H1 (cell line): ENCODE measurements at regions not wholly inside any gene's neighbourhood (a gene's known extent, or its start where the extent isn't known, plus 50 kb on each side); places are given as distances from the start of the nearest gene placed in this dataset.

Source experiments
- CTCF ChIA-PET: fragments of 300-600 bp; sonication (Branson Sonifier 250); formaldehyde crosslinking; loops from one replicate; lab custom pipeline; 2021; ENCODE audit not compliant: partially characterized antibody; lab: Charles Lee
- POLR2A ChIA-PET: fragments of 300-600 bp; sonication (Branson Sonifier 250); formaldehyde crosslinking; loops from one replicate; lab custom pipeline; 2021; ENCODE audit warnings: inconsistent platforms; ENCODE audit not compliant: partially characterized antibody; lab: Charles Lee
- DNase-seq, 2 experiments: peaks; one replicate each; pipeline versions ENCODE4 v3.0.0 to v3.0.0-alpha.2; 2010 to 2022; ENCODE audit warnings: low spot score in 2 of 2, low read depth in 1 of 2, mixed read lengths in 1 of 2
- FAIRE-seq: peaks from 2 replicates; lab custom pipeline; 2011; peaks lifted over from hg19 to GRCh38; lab: Jason Lieb, UNC
- H2AFZ ChIP-seq: 2 replicates; pipeline ENCODE4 v1.8.1; 2012; ENCODE audit warnings: low read length, inconsistent platforms
- H2AK5ac ChIP-seq: 2 replicates; pipeline ENCODE4 v1.6.1; 2013; ENCODE audit warnings: low read depth, low read length
- H2BK120ac ChIP-seq: replicated peaks from 2 replicates; pipeline ENCODE3; 2013; ENCODE audit warnings: low read depth, low read length, inconsistent platforms
- H2BK12ac ChIP-seq: 2 replicates; pipeline ENCODE4 v1.6.1; 2013; ENCODE audit warnings: low read depth, low read length
- H2BK15ac ChIP-seq: 2 replicates; pipeline ENCODE4 v1.6.1; 2013; ENCODE audit warnings: low read length
- H2BK20ac ChIP-seq: 2 replicates; pipeline ENCODE4 v1.6.1; 2013; ENCODE audit warnings: low read length
- H2BK5ac ChIP-seq: 2 replicates; pipeline ENCODE4 v1.6.1; 2013; ENCODE audit warnings: low read depth, low read length
- H3K14ac ChIP-seq: 2 replicates; pipeline ENCODE4 v1.6.1; 2013; ENCODE audit warnings: inconsistent platforms; ENCODE audit not compliant: insufficient read length
- H3K18ac ChIP-seq: 2 replicates; pipeline ENCODE4 v1.6.1; 2013; ENCODE audit warnings: low read length; ENCODE audit errors: extremely low read depth
- H3K23ac ChIP-seq: 2 replicates; pipeline ENCODE4 v1.6.1; 2013; ENCODE audit warnings: inconsistent platforms; ENCODE audit not compliant: insufficient read length
- H3K23me2 ChIP-seq: 2 replicates; pipeline ENCODE4 v1.6.1; 2013; ENCODE audit warnings: low read depth, low read length
- H3K27ac ChIP-seq: 2 replicates; pipeline ENCODE4 v1.6.1; 2011; ENCODE audit warnings: low read depth, low read length, inconsistent platforms
- H3K27me3 ChIP-seq, 4 experiments: replicated peaks in 1 of 4; 1 replicate in 1 of 4; 2 replicates in 3 of 4; pipeline versions ENCODE4 v1.6.1 to v1.8.1; 2011 to 2013; ENCODE audit warnings: low read length in 3 of 4, mild to moderate bottlenecking in 3 of 4, inconsistent platforms in 2 of 4, mixed read lengths in 2 of 4, moderate library complexity in 1 of 4; ENCODE audit not compliant: control insufficient read depth in 3 of 4, insufficient read depth in 3 of 4; ENCODE audit errors: extremely low read depth in 1 of 4
- H3K36me3 ChIP-seq, 4 experiments: 2 replicates each; pipeline versions ENCODE4 v1.6.1 to v1.8.1; 2011 to 2013; ENCODE audit warnings: mild to moderate bottlenecking in 4 of 4, low read length in 3 of 4, moderate library complexity in 2 of 4, control low read depth in 1 of 4, inconsistent platforms in 1 of 4; ENCODE audit not compliant: insufficient read depth in 4 of 4, control insufficient read depth in 2 of 4
- H3K4ac ChIP-seq: replicated peaks from 2 replicates; pipeline ENCODE3; 2013; ENCODE audit warnings: low read length, low read depth, mixed read lengths, inconsistent platforms; ENCODE audit not compliant: insufficient read length
- H3K4me1 ChIP-seq, 4 experiments: replicated peaks in 1 of 4; 1 replicate in 1 of 4; 2 replicates in 3 of 4; pipeline versions ENCODE4 v1.6.1 to v1.8.1; 2011 to 2013; ENCODE audit warnings: low read length in 3 of 4, inconsistent platforms in 2 of 4, mixed read lengths in 1 of 4; ENCODE audit not compliant: insufficient read depth in 4 of 4, control insufficient read depth in 3 of 4
- H3K4me2 ChIP-seq, 2 experiments: 2 replicates each; pipeline versions ENCODE4 v1.6.1 to v1.8.1; 2011 to 2013; ENCODE audit warnings: low read depth in 2 of 2, low read length in 2 of 2, control low read depth in 1 of 2, inconsistent platforms in 1 of 2, mild to moderate bottlenecking in 1 of 2; ENCODE audit not compliant: insufficient read depth in 1 of 2
- H3K4me3 ChIP-seq, 4 experiments: fragments of 200-600, 300-600 bp in 1 of 4; sonication (generic), shearing (Covaris generic), sonication (Bioruptor Twin) in 1 of 4; 2 replicates each; pipeline versions ENCODE4 v1.5.1 to v1.8.1; 2011 to 2016; ENCODE audit warnings: low read length in 4 of 4, low read depth in 3 of 4, control low read depth in 2 of 4, inconsistent platforms in 2 of 4, mild to moderate bottlenecking in 2 of 4, mixed read lengths in 1 of 4, moderate library complexity in 1 of 4; ENCODE audit not compliant: insufficient read depth in 2 of 4; ENCODE audit errors: extremely low read depth in 1 of 4
- H3K56ac ChIP-seq: replicated peaks from 2 replicates; pipeline ENCODE3; 2013; ENCODE audit warnings: low read depth, mild to moderate bottlenecking, mixed read lengths, low read length, inconsistent platforms; ENCODE audit not compliant: insufficient read length
- H3K79me1 ChIP-seq: 2 replicates; pipeline ENCODE4 v1.6.1; 2013; ENCODE audit warnings: low read depth, low read length, control low read depth
- H3K79me2 ChIP-seq, 2 experiments: 2 replicates each; pipeline versions ENCODE4 v1.6.1 to v1.8.1; 2012 to 2013; ENCODE audit warnings: low read length in 2 of 2, mild to moderate bottlenecking in 2 of 2, inconsistent platforms in 1 of 2; ENCODE audit not compliant: insufficient read depth in 2 of 2, control insufficient read depth in 1 of 2
- H3K9ac ChIP-seq, 4 experiments: replicated peaks in 1 of 4; 1 replicate in 1 of 4; 2 replicates in 3 of 4; pipeline versions ENCODE4 v1.6.1 to v1.8.1; 2011 to 2013; ENCODE audit warnings: low read depth in 3 of 4, low read length in 3 of 4, control low read depth in 2 of 4, mild to moderate bottlenecking in 2 of 4, moderate library complexity in 2 of 4, inconsistent platforms in 1 of 4; ENCODE audit errors: extremely low read depth in 1 of 4
- H3K9me3 ChIP-seq, 2 experiments: 2 replicates each; pipeline versions ENCODE4 v1.6.1 to v1.8.1; 2012 to 2013; ENCODE audit warnings: mild to moderate bottlenecking in 2 of 2, moderate library complexity in 2 of 2, control low read depth in 1 of 2, inconsistent platforms in 1 of 2, low read depth in 1 of 2, low read length in 1 of 2, mixed read lengths in 1 of 2; ENCODE audit not compliant: insufficient read depth in 2 of 2
- H4K20me1 ChIP-seq, 2 experiments: replicated peaks in 1 of 2; 2 replicates each; pipeline versions ENCODE3 to v1.8.1; 2011 to 2013; ENCODE audit warnings: inconsistent platforms in 2 of 2, low read length in 2 of 2, mild to moderate bottlenecking in 1 of 2; ENCODE audit not compliant: insufficient read depth in 2 of 2, control insufficient read depth in 1 of 2
- H4K5ac ChIP-seq: 2 replicates; pipeline ENCODE4 v1.6.1; 2013; ENCODE audit warnings: low read length, low read depth, mixed read lengths, inconsistent platforms; ENCODE audit not compliant: insufficient read length
- H4K8ac ChIP-seq: 2 replicates; pipeline ENCODE4 v1.8.0; 2013; ENCODE audit warnings: mild to moderate bottlenecking, moderate library complexity, low read length, inconsistent platforms; ENCODE audit not compliant: insufficient read depth; ENCODE audit errors: extremely low read depth
- H4K91ac ChIP-seq: replicated peaks from 2 replicates; pipeline ENCODE3; 2013; ENCODE audit warnings: low read length, mixed read lengths, inconsistent platforms; ENCODE audit not compliant: insufficient read length
- BACH1 ChIP-seq: IDR thresholded peaks from 2 replicates; pipeline ENCODE4 v1.6.1; 2012; ENCODE audit warnings: low read length, improper control_type of control experiment
- BCL11A ChIP-seq, 2 experiments: IDR thresholded peaks; one replicate each; pipeline ENCODE4 v1.6.1; 2011; ENCODE audit warnings: low read depth in 2 of 2, low read length in 2 of 2, mild to moderate bottlenecking in 2 of 2
- CEBPB ChIP-seq: IDR thresholded peaks from 2 replicates; pipeline ENCODE4 v1.6.1; 2012; ENCODE audit warnings: low read depth, low read length
- CHD2 ChIP-seq: IDR thresholded peaks from 2 replicates; pipeline ENCODE4 v1.6.1; 2012; ENCODE audit warnings: low read length, improper control_type of control experiment
- CREB1 ChIP-seq: IDR thresholded peaks from 2 replicates; pipeline ENCODE4 v1.6.1; 2012; ENCODE audit warnings: inconsistent platforms
- EGR1 ChIP-seq: IDR thresholded peaks from 2 replicates; pipeline ENCODE4 v1.6.1; 2011; ENCODE audit warnings: low read depth, low read length, borderline replicate concordance
- KDM1A ChIP-seq: fragments of 200-600, 300-600 bp; sonication (generic); IDR thresholded peaks from 2 replicates; pipeline ENCODE4 v1.7.1; 2016; ENCODE audit warnings: mild to moderate bottlenecking, low read length, borderline replicate concordance
- SAP30 ChIP-seq: fragments of 300-600 bp; sonication (generic); IDR thresholded peaks from 2 replicates; pipeline ENCODE4 v1.7.1; 2012; ENCODE audit warnings: low read length, moderate library complexity, mild to moderate bottlenecking, inconsistent platforms; ENCODE audit not compliant: insufficient read depth, insufficient replicate concordance
- SIX5 ChIP-seq: IDR thresholded peaks from 2 replicates; pipeline ENCODE4 v1.6.1; 2011; ENCODE audit warnings: mild to moderate bottlenecking, low read depth, low read length
- SP1 ChIP-seq: IDR thresholded peaks from 2 replicates; pipeline ENCODE4 v1.6.1; 2011; ENCODE audit warnings: low read depth, low read length
- SP2 ChIP-seq: IDR thresholded peaks from 2 replicates; pipeline ENCODE4 v1.6.1; 2012; ENCODE audit warnings: mild to moderate bottlenecking, low read length, inconsistent platforms
- SRF ChIP-seq: IDR thresholded peaks from 2 replicates; pipeline ENCODE4 v1.6.1; 2011; ENCODE audit warnings: mild to moderate bottlenecking, low read depth, low read length, moderate library complexity
- SUZ12 ChIP-seq: fragments of 200-600 bp; sonication (generic); IDR thresholded peaks from 2 replicates; pipeline ENCODE4 v1.6.1; 2012; ENCODE audit warnings: mild to moderate bottlenecking, inconsistent platforms, low read length, moderate library complexity, mixed read lengths
- TBP ChIP-seq: IDR thresholded peaks from 2 replicates; pipeline ENCODE4 v1.6.1; 2011; ENCODE audit warnings: low read depth, low read length, improper control_type of control experiment
- TCF12 ChIP-seq: IDR thresholded peaks from 2 replicates; pipeline ENCODE4 v1.6.1; 2011; ENCODE audit warnings: low read depth, mild to moderate bottlenecking, low read length
- ZNF274 ChIP-seq: IDR thresholded peaks from 2 replicates; pipeline ENCODE4 v1.7.0; 2012; ENCODE audit warnings: low read length, borderline replicate concordance; ENCODE audit errors: extremely low read depth
- WGBS, 2 experiments: shearing (Covaris generic) in 1 of 2; methylation state at CpG; one replicate each; pipeline versions ENCODE4 v1.1.6 to v1.1.7; 2013 to 2015; ENCODE audit warnings: low lambda C conversion rate in 2 of 2, mixed read lengths in 2 of 2, inconsistent platforms in 1 of 2, low coverage in 1 of 2, missing lambda C conversion rate in 1 of 2; ENCODE audit not compliant: insufficient replicate concordance in 2 of 2, insufficient coverage in 1 of 2, insufficient read length in 1 of 2; ENCODE audit errors: extremely low coverage in 1 of 2, missing lambda C conversion rate in 1 of 2; 5-methylcytosine and 5-hydroxymethylcytosine counted together

GRCh38 chr14:66129224-66129623 lies 356.9 kb upstream of the CCDC196 start:
- Histone ChIP-seq H2AK5ac (no peak overlapping the region), H2BK20ac (no peak overlapping the region), H2BK15ac (no peak overlapping the region), H3K79me2 (no peaks in the 10 kb centered on the region), H2AFZ (no peak overlapping the region), H4K5ac (no peak overlapping the region), H4K8ac (no peak overlapping the region), H4K20me1 (no peaks in the 10 kb centered on the region), H3K27me3 (no peaks in the 10 kb centered on the region), H3K9ac (no peak overlapping the region), H3K79me1 (no peaks in the 10 kb centered on the region), H3K14ac (no peak overlapping the region), H3K23ac (no peak overlapping the region), H3K56ac (no peak overlapping the region), H3K4me2 (no peak overlapping the region), H3K4me3 (no peak overlapping the region), H3K4me1 (no peaks in the 10 kb centered on the region)
- POLR2A ChIA-PET: no interaction called here
- TF ChIP-seq BCL11A (IDR thresholded peaks at IDR 0.05; ENCODE audit: low read depth in 2 of 2, low read length in 2 of 2): no peak
- no peak for TF ChIP-seq SAP30
- no peak for TF ChIP-seq SRF
- no peak for TF ChIP-seq SP1
- no peak for TF ChIP-seq CHD2
- TF ChIP-seq SP2: no peak
- TF ChIP-seq CREB1: no peak
- TF ChIP-seq SUZ12: no peak
- TF ChIP-seq TCF12: no peak
- no peak for TF ChIP-seq ZNF274
- TF ChIP-seq EGR1: no peak
- no peak for TF ChIP-seq CEBPB
- TF ChIP-seq KDM1A: no peak
- no peak for TF ChIP-seq SIX5
- TF ChIP-seq BACH1: no peak
- TF ChIP-seq TBP: no peak
- TF ChIP-seq, all 59 proteins: peak for 0
- no peak for FAIRE-seq
- Histone ChIP-seq H2BK120ac (no peak overlapping the region), H3K27ac (no peak overlapping the region), H3K9me3 (no peaks in the 10 kb centered on the region; a peak in 1 of 4 replicates), H4K91ac (no peak overlapping the region), H3K23me2 (no peaks in the 10 kb centered on the region), H2BK12ac (no peak overlapping the region), H3K36me3 (no peaks in the 10 kb centered on the region), H3K18ac (no peak overlapping the region), H2BK5ac (no peak overlapping the region), H3K4ac (no peak overlapping the region)
- no peak for DNase-seq
- CTCF ChIA-PET: interaction anchor here (1.4 kb wide), 1 partner anchor 186 kb away, joined by 4 read pairs; no protein-coding TSS in a partner anchor
- WGBS, 2 experiments: 87% methylated on average over 2 of the region's 2 CpGs; no CpG with 5 or more reads in 1 of the 2 experiments
